ENCODE measurements at regions not wholly inside any gene's neighbourhood (a gene's known extent, or its start where the extent isn't known, plus 50 kb on each side); places are given as distances from the start of the nearest gene placed in this dataset.

DNA sequence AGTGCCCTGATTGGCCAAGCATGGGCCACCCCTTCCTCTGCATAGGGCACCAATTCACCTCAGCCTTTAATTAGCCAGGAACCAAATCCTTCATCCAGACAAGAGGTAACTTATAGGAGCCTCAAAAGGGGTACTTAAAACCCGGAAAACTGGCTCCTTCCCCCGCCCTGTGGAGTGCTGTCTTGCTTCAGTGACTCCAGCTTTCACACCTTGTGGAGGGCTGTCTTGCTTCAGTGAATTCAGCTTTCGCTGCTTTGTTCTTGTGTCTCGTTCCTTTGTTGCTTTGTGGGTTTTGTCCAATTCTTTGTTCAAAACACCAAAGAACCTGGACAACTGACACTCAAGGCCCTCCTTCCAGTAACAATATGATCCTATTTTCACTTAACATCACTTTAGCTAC lies 82.2 kb upstream of the FRG1 start:
- no peak overlapping the region for H3K4me2 ChIP-seq (ENCODE audit: low read length)
- H3K79me2 ChIP-seq (ENCODE audit: insufficient read depth, low read length): no peaks in the 10 kb centered on the region
- H3K4me3 ChIP-seq (replicated peaks in 1 of 2; ENCODE audit: low read depth in 1 of 2, low read length in 2 of 2): no peak overlapping the region
- CTCF ChIA-PET: no interaction called here
- RAD21 ChIA-PET (ENCODE audit: low non-redundant PET in 1 of 2, low total read pairs in 2 of 2, uncharacterized antibody in 2 of 2, unreplicated experiment in 2 of 2): no interaction called here
- H3K27ac ChIP-seq (ENCODE audit: low read depth, low read length): no peak overlapping the region
- H3K9me2 ChIP-seq (ENCODE audit: insufficient read depth): no peaks in the 10 kb centered on the region
- no peaks in the 10 kb centered on the region for H3K36me3 ChIP-seq (ENCODE audit: control insufficient read depth in 1 of 2, insufficient read depth in 2 of 2, low read length in 2 of 2)
- no peak overlapping the region for H3K9ac ChIP-seq (ENCODE audit: low read length)
- no peaks in the 10 kb centered on the region for H3K4me1 ChIP-seq (ENCODE audit: control insufficient read depth in 1 of 2, insufficient read depth in 2 of 2, low read length in 2 of 2)
- H3K9me3 ChIP-seq (ENCODE audit: control insufficient read depth in 1 of 2, insufficient read depth in 1 of 2, low read depth in 1 of 2, low read length in 2 of 2): no peaks in the 10 kb centered on the region
- DNase-seq (ENCODE audit: low read depth, low spot score) (no peak), ATAC-seq (no peak)
- no TSS peak for BruUV-seq (replicated peaks)
- no peak for TF ChIP-seq ZFX (IDR thresholded peaks at IDR 0.05)
- TF ChIP-seq REST (IDR thresholded peaks at IDR 0.05; ENCODE audit: low read depth): no peak
- no peak for TF ChIP-seq FOSL1 (IDR thresholded peaks at IDR 0.05; ENCODE audit: low read depth)
- TF ChIP-seq ATF3 (IDR thresholded peaks at IDR 0.05): no peak
- TF ChIP-seq POLR2A (IDR thresholded peaks at IDR 0.05; ENCODE audit: borderline replicate concordance, extremely low read depth, insufficient read depth, insufficient read length): no peak
- no peak for TF ChIP-seq SIN3A (IDR thresholded peaks at IDR 0.05; ENCODE audit: low read depth)
- TF ChIP-seq POLR2AphosphoS5 (IDR thresholded peaks at IDR 0.05; ENCODE audit: low read depth, low read length): no peak
- TF ChIP-seq SRF (IDR thresholded peaks at IDR 0.05; ENCODE audit: low read depth): no peak
- TF ChIP-seq ELF1 (IDR thresholded peaks at IDR 0.05; ENCODE audit: borderline replicate concordance, low read depth): no peak
- TF ChIP-seq RAD21 (IDR thresholded peaks at IDR 0.05; ENCODE audit: low read depth): no peak
- TF ChIP-seq TCF7L2 (IDR thresholded peaks at IDR 0.05; ENCODE audit: borderline replicate concordance, extremely low read depth, insufficient read depth, insufficient read length): no peak
- TF ChIP-seq CEBPB (IDR thresholded peaks at IDR 0.05; ENCODE audit: low read depth): no peak
- intact Hi-C loops (cut with micrococcal nuclease): no loop called here
- no peaks in the 10 kb centered on the region for H4K20me1 ChIP-seq (ENCODE audit: insufficient read depth)
- no peaks in the 10 kb centered on the region; the same call in 1 of the 2 replicates for H3K27me3 ChIP-seq (ENCODE audit: insufficient read depth, low read length)
- POLR2A ChIA-PET: no interaction called here
- H2AFZ ChIP-seq (ENCODE audit: low read depth, low read length, poor library complexity, severe bottlenecking): no peak overlapping the region
